ENCODE measurements at regions not wholly inside any gene's neighbourhood (a gene's known extent, or its start where the extent isn't known, plus 50 kb on each side); places are given as distances from the start of the nearest gene placed in this dataset.
A peak's percentile ranks its signal among the peaks of the same experiment; 100 is the strongest.

GRCh38 chrX:136961594-136962135 is 72.1 kb downstream of the GPR101 start:
- FAIRE-seq (no peak), ATAC-seq (no peak), DNase-seq (ENCODE audit: extremely low read depth in 1 of 4, low spot score in 3 of 4) (peak in 1 of 4 experiments; percentile 10)
- in situ Hi-C loops (cut with MboI) (no loop called here), intact Hi-C loops (cut with micrococcal nuclease) (no loop called here)
- Histone ChIP-seq H3K9me3 (replicated peaks; ENCODE audit: control insufficient read depth, insufficient read depth, low read depth, low read length) (no peaks in the 10 kb centered on the region), H4K20me1 (replicated peaks; ENCODE audit: control insufficient read depth, insufficient read depth, low read length) (no peaks in the 10 kb centered on the region), H2AFZ (ENCODE audit: low read depth, low read length) (no peak overlapping the region), H3K9ac (ENCODE audit: insufficient read depth in 1 of 2, low read depth in 2 of 2, low read length in 2 of 2) (no peak overlapping the region), H3K36me3 (ENCODE audit: control insufficient read depth, insufficient read depth, low read length) (no peaks in the 10 kb centered on the region; the same call in 2 of the 3 replicates), H3K4me3 (no peak overlapping the region), H3K79me2 (ENCODE audit: control insufficient read depth, insufficient read depth, low read length) (no peaks in the 10 kb centered on the region), H3K4me1 (replicated peaks in 1 of 2; ENCODE audit: control insufficient read depth in 2 of 2, insufficient read depth in 2 of 2, low read length in 2 of 2) (no peaks in the 10 kb centered on the region), H3K4me2 (ENCODE audit: insufficient read depth, low read length) (no peak overlapping the region), H3K27me3 (ENCODE audit: control insufficient read depth in 2 of 2, insufficient read depth in 2 of 2, low read length in 2 of 2) (no peaks in the 10 kb centered on the region), H3K27ac (ENCODE audit: extremely low read depth, low read depth, low read length) (no peak overlapping the region), H3K9me1 (ENCODE audit: control insufficient read depth, insufficient read depth, low read length) (no peaks in the 10 kb centered on the region)
- 45% methylated on average over 4 of the region's 4 CpGs for whole genome bisulfite sequencing (ENCODE audit: insufficient coverage, low coverage, missing lambda C conversion rate)
- BruUV-seq (replicated peaks), result no TSS peak
- ChIA-PET POLR2A (interaction anchor here (0.8 kb wide), 1 partner anchor 51 kb away, joined by 3 read pairs; no protein-coding TSS in a partner anchor), CTCF (ENCODE audit: low intra/inter-chr PET ratio) (interaction anchor here (0.6 kb wide), 1 partner anchor 26 kb away, joined by 3 read pairs; no protein-coding TSS in a partner anchor)
- TF ChIP-seq EGR1 (conservative IDR thresholded peaks at IDR 0.05) (peak; percentile 41; the same call in 1 of the 2 replicates), EZH2 (IDR thresholded peaks at IDR 0.05; ENCODE audit: borderline replicate concordance, low read depth, low read length) (no peak)

GRCh38 chrX:136954930-136955329 is 74.4 kb upstream of the RBMX start:
- in situ Hi-C loops (cut with MboI) (loop anchor here (5.0 to 10.0 kb wide), 2 partner anchors 100 to 237 kb away; no protein-coding TSS in a partner anchor), intact Hi-C loops (cut with micrococcal nuclease) (loop anchor here (1.0 kb wide), 2 partner anchors 97 to 239 kb away; no protein-coding TSS in a partner anchor)
- Histone ChIP-seq H3K79me2 (ENCODE audit: control insufficient read depth, insufficient read depth, low read length) (no peaks in the 10 kb centered on the region), H4K20me1 (replicated peaks; ENCODE audit: control insufficient read depth, insufficient read depth, low read length) (no peaks in the 10 kb centered on the region), H3K9me3 (replicated peaks; ENCODE audit: control insufficient read depth, insufficient read depth, low read depth, low read length) (no peaks in the 10 kb centered on the region), H3K36me3 (ENCODE audit: control insufficient read depth, insufficient read depth, low read length) (no peaks in the 10 kb centered on the region; the same call in 2 of the 3 replicates), H3K4me1 (replicated peaks in 1 of 2; ENCODE audit: control insufficient read depth in 2 of 2, insufficient read depth in 2 of 2, low read length in 2 of 2) (no peaks in the 10 kb centered on the region; a peak in 1 of 5 replicates), H3K4me3 (no peak overlapping the region), H3K9me1 (ENCODE audit: control insufficient read depth, insufficient read depth, low read length) (no peaks in the 10 kb centered on the region), H3K27ac (ENCODE audit: extremely low read depth, low read depth, low read length) (no peak overlapping the region), H2AFZ (ENCODE audit: low read depth, low read length) (no peak overlapping the region), H3K9ac (ENCODE audit: insufficient read depth in 1 of 2, low read depth in 2 of 2, low read length in 2 of 2) (no peak overlapping the region), H3K4me2 (ENCODE audit: insufficient read depth, low read length) (no peak overlapping the region), H3K27me3 (ENCODE audit: control insufficient read depth in 2 of 2, insufficient read depth in 2 of 2, low read length in 2 of 2) (no peaks in the 10 kb centered on the region)
- no TSS peak for BruUV-seq (replicated peaks)
- TF ChIP-seq RAD21 (CRISPR knock-in tag; conservative IDR thresholded peaks at IDR 0.05 in 1 of 2, IDR thresholded peaks at IDR 0.05 in 1 of 2) (peak; percentile 27 to 50; a peak in 3 of 4 replicates), TBP (optimal IDR thresholded peaks at IDR 0.05; ENCODE audit: low read depth, low read length) (no peak), CTCF (IDR thresholded peaks at IDR 0.05 in 2 of 3, conservative IDR thresholded peaks at IDR 0.05 in 1 of 3; ENCODE audit: insufficient read depth in 2 of 3, low read depth in 1 of 3, low read length in 3 of 3) (peak; percentile 33 to 65 (median 51); a peak in 4 of 6 replicates)
- DNase-seq (ENCODE audit: extremely low read depth in 1 of 4, low spot score in 3 of 4) (peak in 3 of 4 experiments; percentile 8 to 28 (median 11)), FAIRE-seq (no peak), ATAC-seq (peak; percentile 86)
- ChIA-PET CTCF (ENCODE audit: low intra/inter-chr PET ratio) (interaction anchor here (0.7 to 2.3 kb wide), 3 partner anchors 94 to 239 kb away, joined by 7 to 17 read pairs (median 15); no protein-coding TSS in a partner anchor), POLR2A (no interaction called here)
- 8% methylated on average over 3 of the region's 4 CpGs for WGBS (ENCODE audit: insufficient coverage, low coverage, missing lambda C conversion rate)
